SK-MEL-5 (cell line): ENCODE measurements at regions not wholly inside any gene's neighbourhood (a gene's known extent, or its start where the extent isn't known, plus 50 kb on each side); places are given as distances from the start of the nearest gene placed in this dataset.
"Not testable (repeated sequence)": the region's sequence is repeated elsewhere in the genome, so short reads cannot be mapped to it uniquely, and the experiment has no call there.

Experiments used
- DNase-seq: peaks from one replicate; pipeline ENCODE4 v3.0.0-alpha.2; 2016; ENCODE audit warnings: low read depth, low spot score
- in situ Hi-C: cut with HindIII; loops from 2 replicates; pipeline ENCODE4 v1.10.0; 2016; ENCODE audit warnings: low sequenced_read_pairs, high pct_unique_total_duplicates, low pct_unique_long_range_greater_than_20kb

DNA sequence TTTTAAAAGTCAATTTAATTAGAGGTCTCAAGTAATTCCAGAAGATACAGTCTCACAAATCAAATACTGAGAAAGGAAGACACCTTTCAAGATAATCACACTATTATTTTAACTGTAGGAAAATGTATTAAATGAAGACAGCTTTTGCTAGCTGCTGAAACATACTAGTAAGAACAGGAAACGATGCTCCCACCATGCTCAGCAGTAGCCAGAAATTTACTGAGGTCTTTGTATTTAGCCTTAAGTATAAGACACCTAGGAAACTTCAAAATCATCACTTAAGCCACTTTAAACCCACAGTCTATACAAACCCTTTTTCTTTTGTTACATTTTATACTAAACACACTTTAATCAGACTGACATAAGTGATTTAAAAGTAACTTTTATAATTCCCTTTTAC, 72.7 kb upstream of the NPIPB12 start:
- in situ Hi-C loops, DNase-seq: not testable (repeated sequence)

DNA sequence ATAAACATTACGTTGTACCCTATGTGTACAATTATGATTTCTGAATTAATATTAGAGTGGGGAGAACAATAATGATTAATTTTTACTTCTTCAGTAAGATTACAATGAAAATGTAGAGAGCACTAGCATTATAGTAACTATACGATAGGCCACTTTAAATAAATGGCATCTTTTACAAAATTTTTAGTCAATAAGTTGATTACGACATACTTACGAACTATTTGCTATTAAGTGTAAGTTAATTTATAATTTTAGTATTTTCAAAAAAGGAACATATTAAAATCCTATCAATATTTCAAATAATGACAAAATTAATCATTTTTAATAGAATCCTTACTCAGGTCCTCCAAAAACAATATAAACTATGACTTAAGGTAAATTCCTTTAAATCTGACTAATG, 75.6 kb upstream of the NPIPB12 start:
- in situ Hi-C loops, DNase-seq: not testable (repeated sequence)

DNA sequence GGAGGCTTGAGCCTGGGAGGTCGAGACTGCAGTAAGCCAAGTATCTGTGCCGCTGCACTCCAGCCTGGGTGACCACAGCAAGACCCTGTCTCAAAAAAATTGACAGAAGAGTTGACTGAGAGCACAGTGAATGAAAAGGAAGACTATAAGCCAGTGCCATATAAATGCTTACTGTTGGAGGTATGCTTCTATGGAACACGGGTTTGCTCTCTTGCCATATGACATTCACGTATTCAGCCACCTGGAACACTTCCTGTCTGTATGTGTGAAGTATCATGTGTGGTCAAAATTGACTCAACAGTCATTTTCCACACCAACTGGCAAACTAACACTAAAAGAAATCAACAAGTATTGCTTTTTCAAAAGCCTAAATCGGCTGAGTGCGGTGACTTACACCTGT, 71.1 kb upstream of the SPN start:
- in situ Hi-C loops, DNase-seq: not testable (repeated sequence)

DNA sequence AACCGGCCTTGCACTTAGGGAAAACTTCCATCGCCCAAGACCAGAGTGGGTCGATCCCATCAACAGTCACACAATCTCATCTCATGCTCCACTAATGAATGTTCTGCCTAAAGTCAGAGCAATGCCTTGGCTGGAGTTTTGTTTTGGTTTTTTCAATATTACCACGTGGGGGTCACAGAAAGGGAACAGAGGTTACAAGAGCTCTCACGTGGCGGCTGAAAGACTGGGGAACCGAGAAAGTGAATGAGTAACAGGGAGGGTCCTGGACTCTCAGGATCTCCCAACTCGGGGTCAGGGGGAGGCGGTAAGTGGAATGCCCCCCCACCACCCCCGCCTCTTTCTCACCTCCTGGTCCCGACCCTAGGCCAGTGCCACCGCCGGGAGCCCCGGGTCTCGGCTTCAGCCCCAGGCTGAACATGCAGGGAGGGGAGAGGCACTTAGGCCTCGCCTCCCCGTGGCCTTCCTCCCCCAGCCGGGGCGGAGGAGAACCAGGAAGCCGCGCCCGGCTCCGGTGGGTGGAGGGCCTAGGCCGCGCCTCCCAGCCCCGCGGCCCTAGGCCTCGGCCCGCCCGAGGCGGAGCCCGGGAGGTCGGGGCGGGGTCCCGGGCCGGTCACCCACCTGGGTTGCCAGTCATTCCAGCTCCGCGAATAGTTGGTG, 68.7 kb upstream of the SPN start:
- DNase-seq = peak; percentile 40
- in situ Hi-C loops = not testable (repeated sequence)

DNA sequence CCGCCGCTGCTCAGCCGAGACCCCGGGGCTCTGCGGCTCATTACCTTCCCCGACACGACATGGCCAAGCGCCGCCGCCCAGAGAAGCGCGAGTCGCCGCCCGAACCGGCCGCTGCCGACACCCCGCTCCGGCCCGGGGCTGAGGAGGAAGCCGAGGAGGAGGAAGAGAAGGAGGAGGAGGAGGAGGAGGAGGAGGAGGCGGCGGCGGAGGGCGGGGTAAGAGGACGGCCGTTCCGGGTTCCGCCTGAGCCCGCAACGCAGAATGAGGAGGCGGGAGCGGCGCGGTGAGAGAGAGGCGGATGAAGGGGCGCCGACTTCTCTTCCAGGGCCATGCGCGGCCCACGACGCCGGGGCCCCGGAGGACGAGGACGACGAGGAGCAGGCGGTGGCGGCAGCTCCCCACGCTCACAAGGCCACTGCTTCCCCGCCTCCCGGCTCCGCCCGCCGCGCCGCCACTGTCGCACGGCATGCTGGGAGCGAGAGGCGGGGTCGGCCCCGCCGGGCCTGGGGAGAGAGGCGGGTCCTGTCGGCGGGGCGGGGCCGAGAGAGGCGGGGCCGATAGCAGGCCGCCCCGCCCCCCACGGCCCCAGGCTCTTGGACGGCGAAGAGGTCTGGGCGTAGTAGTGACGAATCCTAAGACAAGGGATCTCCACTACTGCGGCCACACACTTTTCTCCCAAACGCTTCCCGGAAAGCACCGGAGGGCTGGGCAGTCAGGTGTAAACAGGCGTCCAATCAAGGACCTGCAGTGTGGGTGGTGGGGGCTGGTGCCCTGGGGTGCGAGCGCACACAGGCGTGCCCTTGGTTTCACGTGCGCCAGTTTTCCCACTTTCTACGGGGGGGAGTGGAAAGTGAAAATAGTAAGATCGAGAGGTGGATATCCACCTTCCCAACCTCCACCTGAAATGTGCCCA, 67.9 kb upstream of the SPN start:
- DNase-seq = peak; percentile 89
- in situ Hi-C loops = not testable (repeated sequence)

DNA sequence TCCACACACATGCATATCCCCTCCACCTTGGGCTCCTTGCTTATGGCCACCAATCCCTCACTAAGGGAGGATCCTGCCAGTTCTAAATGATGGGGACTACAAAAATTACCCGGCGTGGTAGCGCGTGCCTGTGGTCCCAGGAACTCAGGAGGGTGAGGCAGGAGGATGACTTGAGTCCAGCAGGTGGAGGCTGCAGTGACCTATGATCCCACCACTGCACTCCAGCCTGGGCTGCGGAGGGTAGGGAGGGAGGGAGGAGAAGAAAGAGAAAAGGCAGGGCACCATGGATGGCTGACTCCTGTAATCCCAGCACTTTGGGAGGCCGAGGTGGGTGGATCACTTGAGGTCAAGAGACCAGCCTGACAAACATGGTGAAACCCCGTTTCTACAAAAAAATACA, 66.0 kb upstream of the SPN start:
- in situ Hi-C loops, DNase-seq: not testable (repeated sequence)

DNA sequence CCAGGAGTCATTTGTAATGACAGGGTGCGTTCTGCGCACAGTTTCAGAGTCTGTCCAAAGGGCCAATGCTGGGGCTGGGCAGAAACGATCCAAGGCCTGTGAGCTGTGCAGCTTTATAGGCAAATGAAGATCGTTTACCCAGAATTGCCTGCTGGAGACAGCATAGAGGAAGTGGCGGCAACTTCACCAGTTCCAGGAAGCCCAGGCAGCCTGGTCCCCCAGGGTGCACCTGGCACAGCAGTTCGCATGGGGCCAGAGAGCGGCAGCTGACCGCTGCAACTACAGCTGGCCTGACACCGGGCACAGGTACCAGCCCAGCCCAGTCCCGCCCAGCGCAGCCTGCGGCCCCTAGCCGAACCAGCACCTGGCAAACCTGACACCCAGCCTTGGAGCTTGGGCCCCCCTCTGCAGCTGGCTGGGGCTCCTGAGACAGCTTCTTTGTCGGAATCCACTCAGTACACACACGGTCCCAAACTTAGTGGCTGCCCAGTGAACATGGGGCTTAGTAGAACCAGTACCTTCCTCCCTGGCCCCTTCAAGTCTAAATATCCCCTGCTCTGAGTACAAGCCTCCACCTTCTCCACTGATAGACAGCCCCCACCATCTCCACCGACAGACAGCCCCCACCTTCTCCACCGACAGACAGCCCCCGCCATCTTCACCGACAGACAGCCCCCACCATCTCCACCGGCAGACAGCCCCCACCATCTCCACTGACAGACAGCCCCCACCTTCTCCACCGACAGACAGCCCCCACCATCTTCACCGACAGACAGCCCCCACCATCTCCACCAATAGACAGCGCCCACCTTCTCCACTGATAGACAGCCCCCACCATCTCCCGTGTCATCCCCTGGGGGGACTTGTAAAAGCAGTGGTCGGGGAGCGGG, 62.7 kb upstream of the SPN start:
- in situ Hi-C loops = not testable (repeated sequence)

DNA sequence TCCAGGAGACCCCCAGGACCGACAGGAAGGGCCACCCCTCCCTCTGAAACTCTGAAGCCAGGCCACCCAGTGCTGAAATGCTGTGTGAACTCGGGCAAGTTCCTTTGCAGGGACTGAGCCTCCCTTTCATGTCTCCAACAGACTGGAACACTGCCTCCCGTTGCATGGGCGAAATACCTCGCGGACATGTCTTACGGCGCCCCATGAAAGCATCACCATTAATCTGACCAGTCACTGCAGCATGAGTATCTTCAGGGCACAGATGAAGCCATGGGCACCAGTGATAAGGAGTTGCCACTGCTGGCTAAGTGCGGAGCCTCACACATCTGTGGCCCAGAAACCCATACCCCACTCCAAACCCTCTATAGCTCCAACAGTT, 60.8 kb upstream of the SPN start:
- DNase-seq, in situ Hi-C loops: not testable (repeated sequence)

More for the DNA sequence above, 62.7 kb upstream of the SPN start:
- not testable (repeated sequence) for DNase-seq

DNA sequence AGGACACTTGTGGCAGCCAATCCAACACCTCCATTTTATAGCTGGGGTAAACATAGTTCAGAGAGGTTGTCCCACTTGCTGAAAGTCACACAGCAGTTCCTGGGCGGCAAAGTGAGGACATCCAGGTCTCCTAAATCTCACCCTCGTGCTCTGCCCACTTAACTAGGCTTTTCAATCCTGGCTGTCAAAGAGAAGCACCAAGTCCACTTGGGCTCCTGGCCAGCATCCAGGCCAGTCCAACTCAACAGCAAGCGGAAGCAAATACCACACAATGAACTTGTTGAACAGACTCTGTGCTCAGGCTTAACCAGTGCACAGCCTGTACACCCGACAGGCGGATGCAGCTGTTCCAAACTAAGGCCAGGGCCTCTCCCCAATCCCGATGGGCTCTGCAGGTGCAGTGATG, 60.4 kb upstream of the SPN start:
- in situ Hi-C loops, DNase-seq: not testable (repeated sequence)

DNA sequence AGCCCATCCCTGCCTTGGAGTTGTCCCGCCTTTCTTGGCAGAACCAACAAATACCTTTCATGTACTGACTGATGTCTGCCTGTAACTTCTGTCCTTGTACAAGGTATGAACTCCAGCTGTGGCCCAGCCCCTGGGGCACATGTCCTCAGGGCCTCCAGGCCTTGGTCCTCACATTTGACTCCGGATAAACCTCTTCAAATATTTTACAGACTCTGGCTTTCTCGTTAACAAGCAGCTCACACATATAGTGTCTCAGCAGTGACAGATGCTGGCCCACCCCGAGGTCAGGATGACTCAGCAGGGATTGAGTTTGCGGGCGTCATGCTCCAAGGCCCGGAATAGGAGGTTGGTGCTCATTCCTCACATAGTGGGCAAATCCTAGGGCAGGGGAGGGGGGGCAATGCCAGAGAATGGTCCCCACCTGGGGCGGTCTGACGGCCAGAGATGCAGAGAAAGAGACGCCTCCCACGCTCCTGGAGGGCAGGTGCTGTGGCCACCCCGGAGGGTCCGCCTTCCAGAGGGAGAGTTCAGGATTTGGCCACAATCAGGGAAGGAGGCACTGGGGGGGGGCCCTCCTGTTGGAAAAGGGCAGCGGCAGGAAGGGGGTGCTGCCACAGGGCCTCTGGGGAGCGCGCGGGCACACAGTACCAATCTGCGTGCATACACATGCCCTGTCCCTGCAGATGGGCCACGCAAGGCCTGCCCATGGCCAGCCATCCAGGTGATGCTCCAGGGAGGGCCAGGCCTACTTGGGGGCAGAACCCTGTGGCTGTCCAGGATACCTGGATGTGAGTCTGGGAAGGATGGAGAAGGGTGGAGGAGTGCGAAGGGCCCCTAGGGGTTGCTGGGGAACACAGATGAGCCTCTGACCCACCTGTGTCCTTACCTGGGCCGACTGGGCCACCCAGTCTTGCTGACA, 58.2 kb upstream of the SPN start:
- DNase-seq = peak; percentile 39
- in situ Hi-C loops = not testable (repeated sequence)

DNA sequence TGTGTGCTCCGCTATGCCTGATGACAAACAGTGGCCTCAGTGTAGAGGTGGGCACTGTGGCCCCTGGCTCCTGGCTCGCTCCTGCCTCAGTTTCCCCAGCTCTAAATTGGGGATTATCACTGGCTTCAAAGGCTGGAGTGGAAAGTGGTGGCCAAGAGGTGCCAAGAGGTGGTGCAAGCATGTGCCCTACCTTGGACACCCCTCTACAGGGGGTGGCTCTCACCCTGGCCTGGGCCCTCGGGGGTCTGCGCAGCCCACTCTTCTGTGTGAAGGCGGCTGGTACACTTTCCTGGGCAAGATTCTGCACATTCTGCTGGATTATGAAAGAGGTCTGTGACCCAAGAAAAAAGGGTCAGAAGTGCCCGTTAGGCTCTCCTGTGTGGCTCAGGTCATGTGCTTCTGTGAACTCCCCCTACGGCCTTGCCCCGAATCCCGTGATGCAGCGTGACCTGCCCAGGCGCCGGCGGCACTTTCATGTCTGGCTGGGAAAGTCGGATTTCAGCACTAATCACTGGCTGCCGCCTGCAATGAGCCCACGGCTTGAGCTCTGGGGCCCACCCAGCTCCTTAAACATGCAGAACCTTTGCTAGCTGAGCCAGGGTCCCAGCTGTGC, 57.3 kb upstream of the SPN start:
- peak; percentile 71 for DNase-seq
- in situ Hi-C loops = not testable (repeated sequence)

DNA sequence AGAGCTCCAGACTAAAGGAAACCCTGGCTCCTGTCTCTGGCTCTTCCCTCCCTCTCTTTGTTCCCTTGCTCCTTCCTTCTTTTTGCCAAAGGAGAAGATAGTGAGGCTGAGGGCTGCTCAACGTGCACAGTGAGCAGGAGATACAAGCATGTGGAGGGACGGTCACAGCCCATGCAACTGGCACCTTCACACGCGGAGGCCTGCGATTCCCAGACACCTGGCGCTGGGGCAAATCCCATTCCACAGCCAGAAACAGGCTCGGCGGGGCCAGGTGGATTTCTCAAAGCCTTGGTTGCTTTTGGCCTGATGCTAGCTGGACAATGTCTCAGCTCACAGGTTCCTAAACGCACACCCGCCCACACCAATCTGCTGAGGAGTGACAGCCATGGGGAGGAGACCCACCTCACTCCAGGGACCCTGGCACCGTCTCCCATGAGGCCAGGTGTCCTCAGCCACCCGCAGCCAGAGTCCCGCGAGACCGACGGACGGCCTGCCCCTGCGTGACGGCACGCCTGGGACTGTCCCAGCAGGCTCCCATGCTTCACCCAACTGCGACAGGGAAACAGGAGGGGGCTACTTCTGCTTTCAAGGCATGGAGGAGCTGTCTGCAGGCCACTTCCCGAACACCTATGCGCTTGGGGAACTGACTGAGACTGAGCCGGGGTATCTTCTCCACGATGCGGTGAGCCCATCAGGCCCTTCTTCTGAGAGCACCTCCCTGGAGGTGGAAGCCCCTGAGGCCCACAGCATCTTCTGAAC, 56.2 kb upstream of the SPN start:
- in situ Hi-C loops, DNase-seq: not testable (repeated sequence)

DNA sequence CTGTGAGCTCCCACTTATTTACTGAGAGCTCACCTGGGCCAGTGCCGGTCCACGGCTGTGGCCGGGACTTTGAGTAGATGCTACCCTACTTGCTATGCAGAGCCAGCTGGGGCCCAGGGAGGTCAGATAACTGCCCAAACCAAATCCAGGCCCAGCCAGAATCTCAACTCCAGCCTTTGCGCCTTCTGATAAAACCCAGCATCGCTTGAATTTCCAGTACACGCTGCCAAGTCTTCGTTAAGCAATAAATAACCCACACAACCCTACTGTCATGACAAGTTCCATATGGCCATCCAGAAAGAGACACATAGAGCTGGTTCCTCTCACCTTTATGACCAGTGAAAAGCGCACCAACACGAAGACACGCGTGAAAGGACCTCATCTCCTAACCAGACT, 55.6 kb upstream of the SPN start:
- in situ Hi-C loops, DNase-seq: not testable (repeated sequence)

DNA sequence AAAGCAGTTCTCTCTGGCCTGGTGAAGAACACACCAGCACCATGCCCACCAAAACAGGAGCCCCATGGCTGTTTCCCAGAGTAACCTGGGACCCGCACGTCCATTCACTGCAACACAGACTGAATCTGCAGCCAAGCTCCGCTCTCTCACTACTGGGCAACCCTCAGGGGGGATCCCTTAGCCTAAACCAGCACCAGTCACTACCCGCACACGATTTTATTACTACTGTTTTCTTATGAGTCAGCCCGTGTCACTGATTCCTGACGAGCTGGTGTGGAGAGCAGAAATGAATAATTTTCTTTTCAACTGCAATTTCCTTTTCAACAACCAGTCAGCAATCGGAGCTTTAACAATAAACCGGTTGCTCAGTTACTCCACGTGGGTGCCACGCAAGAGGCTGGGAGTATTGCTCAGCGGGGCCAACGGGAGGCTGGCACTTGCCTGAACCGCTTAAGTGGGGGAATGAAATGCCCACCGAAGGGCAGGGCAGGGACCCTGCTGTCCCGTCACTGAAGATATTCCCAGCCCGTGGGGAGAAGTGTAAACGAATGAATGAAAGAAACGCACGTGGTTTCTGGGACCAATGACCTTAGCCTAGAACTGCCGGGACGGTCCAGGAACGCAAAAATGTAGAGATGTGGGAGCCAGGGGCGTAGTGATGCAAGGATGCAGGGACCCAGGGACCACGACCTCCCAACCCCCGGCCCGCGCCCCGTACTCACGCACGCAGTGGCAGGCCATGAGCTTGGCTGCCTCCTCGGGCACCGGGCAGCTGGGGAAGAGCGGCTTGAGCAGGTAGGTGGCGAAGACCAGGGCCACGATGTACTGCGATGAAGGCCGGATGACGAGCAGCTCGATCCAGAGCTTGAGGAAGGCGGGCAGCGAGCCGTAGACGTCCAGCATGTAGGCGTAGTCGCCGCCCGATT, 50.4 kb upstream of the SPN start:
- DNase-seq, in situ Hi-C loops: not testable (repeated sequence)
